Endodermal cell (in vitro differentiated cells): ENCODE measurements at regions not wholly inside any gene's neighbourhood (a gene's known extent, or its start where the extent isn't known, plus 50 kb on each side); places are given as distances from the start of the nearest gene placed in this dataset.
A peak's percentile ranks its signal among the peaks of the same experiment; 100 is the strongest.

Experiments used
- DNase-seq: peaks from one replicate; pipeline ENCODE4 v3.0.0-alpha.2; 2017
- H3K27ac ChIP-seq: 2 replicates; pipeline ENCODE4 v1.5.1; 2013; ENCODE audit warnings: mild to moderate bottlenecking, low read depth, low read length, moderate library complexity
- H3K27me3 ChIP-seq: 2 replicates; pipeline ENCODE4 v1.6.1; 2013; ENCODE audit warnings: mild to moderate bottlenecking, low read length, moderate library complexity; ENCODE audit not compliant: insufficient read depth, control insufficient read depth, poor library complexity, severe bottlenecking
- H3K36me3 ChIP-seq: 2 replicates; pipeline ENCODE4 v1.7.0; 2013; ENCODE audit warnings: mild to moderate bottlenecking, low read length, moderate library complexity; ENCODE audit not compliant: control insufficient read depth, insufficient read depth
- H3K4me1 ChIP-seq: one replicate; pipeline ENCODE4 v1.7.0; 2013; ENCODE audit warnings: low read length; ENCODE audit not compliant: control insufficient read depth, insufficient read depth
- H3K4me3 ChIP-seq: 2 replicates; pipeline ENCODE4 v1.5.1; 2013; ENCODE audit warnings: mild to moderate bottlenecking, low read length, moderate library complexity
- H3K9ac ChIP-seq: 2 replicates; pipeline ENCODE4 v1.6.1; 2013; ENCODE audit warnings: mild to moderate bottlenecking, low read length, moderate library complexity; ENCODE audit not compliant: poor library complexity, severe bottlenecking; ENCODE audit errors: extremely low read depth
- H3K9me3 ChIP-seq: 2 replicates; pipeline ENCODE4 v1.6.1; 2013; ENCODE audit warnings: mild to moderate bottlenecking, low read length, moderate library complexity; ENCODE audit not compliant: control insufficient read depth
- H3K27ac Mint-ChIP-seq: 2 replicates; pipeline ENCODE4 v1.8.0; 2020; ENCODE audit warnings: mixed read lengths
- H3K27me3 Mint-ChIP-seq: 2 replicates; pipeline ENCODE4 v1.8.0; 2021; ENCODE audit warnings: mild to moderate bottlenecking, mixed read lengths; ENCODE audit not compliant: insufficient read depth
- H3K36me3 Mint-ChIP-seq: 2 replicates; pipeline ENCODE4 v1.8.0; 2020; ENCODE audit warnings: low read depth, mixed read lengths
- H3K4me1 Mint-ChIP-seq: 2 replicates; pipeline ENCODE4 v1.8.0; 2020; ENCODE audit warnings: mixed read lengths
- H3K4me3 Mint-ChIP-seq: 2 replicates; pipeline ENCODE4 v1.8.0; 2020; ENCODE audit warnings: mild to moderate bottlenecking, moderate library complexity, mixed read lengths
- H3K9me3 Mint-ChIP-seq: 2 replicates; pipeline ENCODE4 v1.8.0; 2020; ENCODE audit warnings: mild to moderate bottlenecking, mixed read lengths
- WGBS, 2 experiments: methylation state at CpG; one replicate each; pipeline versions ENCODE4 v1.1.5 to v1.1.7; 2013; ENCODE audit warnings: missing lambda C conversion rate in 2 of 2, mixed read lengths in 1 of 2; ENCODE audit not compliant: insufficient coverage in 1 of 2, insufficient read length in 1 of 2; 5-methylcytosine and 5-hydroxymethylcytosine counted together
- TF ChIP-seq, protein P1 (sequence below): fragments of 200-600 bp; sonication (generic); conservative IDR thresholded peaks from 2 replicates; pipeline ENCODE4 v1.5.0; 2021; ENCODE audit warnings: antibody characterized with exemption, mild to moderate bottlenecking

DNA sequence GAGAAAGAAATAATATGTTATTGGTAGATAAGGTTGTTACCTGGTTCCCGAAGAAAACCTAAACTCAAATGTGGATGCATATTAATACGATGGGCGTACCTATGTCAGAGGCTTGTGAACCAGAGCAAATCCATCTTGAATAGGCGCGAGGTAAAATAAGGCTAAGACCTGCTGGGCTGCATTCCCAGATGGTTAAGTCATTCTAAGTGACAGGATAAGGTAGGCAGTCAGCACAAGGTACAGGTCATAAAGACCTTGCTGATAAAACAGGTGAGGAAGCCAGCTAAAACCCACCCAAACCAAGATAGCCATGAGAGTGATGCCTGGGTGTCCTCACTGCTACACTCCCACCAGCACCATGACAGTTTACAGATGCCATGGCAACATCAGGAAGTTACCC is 1400.1 kb downstream of the CDH8 start:
- Mint-ChIP-seq H3K27me3 (no peaks in the 10 kb centered on the region), H3K4me1 (peaks cover 21% of the 10 kb centered on the region), H3K36me3 (no peaks in the 10 kb centered on the region), H3K9me3 (peaks cover 14% of the 10 kb centered on the region), H3K27ac (peak overlapping the region; percentile 76), H3K4me3 (no peak overlapping the region)
- no peaks in the 10 kb centered on the region for H3K36me3 ChIP-seq
- peaks cover 12% of the 10 kb centered on the region for H3K4me1 ChIP-seq
- no peak overlapping the region for H3K27ac ChIP-seq
- TF ChIP-seq, protein P1, sequence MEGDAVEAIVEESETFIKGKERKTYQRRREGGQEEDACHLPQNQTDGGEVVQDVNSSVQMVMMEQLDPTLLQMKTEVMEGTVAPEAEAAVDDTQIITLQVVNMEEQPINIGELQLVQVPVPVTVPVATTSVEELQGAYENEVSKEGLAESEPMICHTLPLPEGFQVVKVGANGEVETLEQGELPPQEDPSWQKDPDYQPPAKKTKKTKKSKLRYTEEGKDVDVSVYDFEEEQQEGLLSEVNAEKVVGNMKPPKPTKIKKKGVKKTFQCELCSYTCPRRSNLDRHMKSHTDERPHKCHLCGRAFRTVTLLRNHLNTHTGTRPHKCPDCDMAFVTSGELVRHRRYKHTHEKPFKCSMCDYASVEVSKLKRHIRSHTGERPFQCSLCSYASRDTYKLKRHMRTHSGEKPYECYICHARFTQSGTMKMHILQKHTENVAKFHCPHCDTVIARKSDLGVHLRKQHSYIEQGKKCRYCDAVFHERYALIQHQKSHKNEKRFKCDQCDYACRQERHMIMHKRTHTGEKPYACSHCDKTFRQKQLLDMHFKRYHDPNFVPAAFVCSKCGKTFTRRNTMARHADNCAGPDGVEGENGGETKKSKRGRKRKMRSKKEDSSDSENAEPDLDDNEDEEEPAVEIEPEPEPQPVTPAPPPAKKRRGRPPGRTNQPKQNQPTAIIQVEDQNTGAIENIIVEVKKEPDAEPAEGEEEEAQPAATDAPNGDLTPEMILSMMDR, result no peak
- H3K4me3 ChIP-seq, result no peak overlapping the region
- DNase-seq, result peak; percentile 70
- no peaks in the 10 kb centered on the region for H3K27me3 ChIP-seq
- 86 to 89% methylated on average over 5 of the region's 5 CpGs for WGBS, 2 experiments
- no peak overlapping the region for H3K9ac ChIP-seq
- peaks cover 15% of the 10 kb centered on the region for H3K9me3 ChIP-seq

DNA sequence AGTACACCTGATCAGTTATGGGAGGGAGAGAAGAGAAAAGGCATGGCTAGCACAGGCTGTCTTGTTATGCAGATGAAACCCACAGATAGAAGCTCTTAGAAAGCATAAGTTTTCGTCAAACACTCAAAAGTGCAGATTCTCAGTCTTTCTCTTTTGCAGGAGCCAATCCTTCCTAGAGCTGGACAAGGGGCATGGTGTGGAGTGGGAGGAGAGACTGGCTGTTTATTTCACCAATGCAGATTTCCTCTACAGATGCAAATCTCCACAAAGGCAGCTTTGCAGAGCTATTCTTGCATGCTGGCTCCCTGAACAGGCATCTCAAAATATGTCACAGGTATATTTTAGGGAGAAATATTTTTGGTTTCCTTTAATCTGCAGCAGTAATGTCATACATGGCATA is 1400.7 kb downstream of the CDH8 start:
- Mint-ChIP-seq H3K4me3 (no peak overlapping the region), H3K27ac (no peak overlapping the region), H3K27me3 (no peaks in the 10 kb centered on the region), H3K9me3 (peaks cover 14% of the 10 kb centered on the region), H3K4me1 (peaks cover 21% of the 10 kb centered on the region), H3K36me3 (no peaks in the 10 kb centered on the region)
- H3K9ac ChIP-seq, result no peak overlapping the region
- H3K27ac ChIP-seq, result no peak overlapping the region
- peaks cover 12% of the 10 kb centered on the region for H3K4me1 ChIP-seq
- no peaks in the 10 kb centered on the region for H3K27me3 ChIP-seq
- peak; percentile 46 for DNase-seq
- TF ChIP-seq, protein P1, result no peak
- H3K4me3 ChIP-seq, result no peak overlapping the region
- no peaks in the 10 kb centered on the region for H3K36me3 ChIP-seq
- 70% methylated on average over 1 of the region's 1 CpG; no CpG with 5 or more reads in 1 of the 2 experiments for WGBS, 2 experiments
- H3K9me3 ChIP-seq, result peaks cover 15% of the 10 kb centered on the region

DNA sequence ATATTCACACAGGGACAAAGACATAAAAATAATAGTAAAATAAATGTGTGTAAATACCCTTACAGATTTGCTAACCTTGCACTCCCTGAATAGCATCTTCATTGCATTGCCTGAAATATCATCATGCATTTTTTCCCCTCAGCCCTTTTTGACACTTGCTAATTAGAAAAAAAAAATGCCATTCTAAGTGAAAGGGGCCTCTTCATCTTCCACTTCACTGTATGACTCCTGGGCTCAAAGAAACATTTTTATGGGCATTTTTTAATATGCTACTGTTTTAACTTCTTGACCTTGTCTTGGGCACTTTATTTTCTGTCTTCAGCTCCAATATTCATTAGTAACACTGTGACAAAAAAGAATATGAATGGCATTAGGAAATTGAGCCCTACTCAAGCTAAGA is 1424.4 kb downstream of the CDH8 start:
- Mint-ChIP-seq H3K9me3 (no peaks in the 10 kb centered on the region), H3K4me1 (no peaks in the 10 kb centered on the region), H3K36me3 (no peaks in the 10 kb centered on the region), H3K27ac (no peak overlapping the region), H3K4me3 (no peak overlapping the region), H3K27me3 (no peaks in the 10 kb centered on the region)
- H3K4me3 ChIP-seq, result no peak overlapping the region
- no peaks in the 10 kb centered on the region for H3K4me1 ChIP-seq
- H3K36me3 ChIP-seq, result no peaks in the 10 kb centered on the region
- no peaks in the 10 kb centered on the region for H3K9me3 ChIP-seq
- TF ChIP-seq, protein P1, result no peak
- no peak for DNase-seq
- H3K27ac ChIP-seq, result no peak overlapping the region
- H3K27me3 ChIP-seq, result no peaks in the 10 kb centered on the region
- no peak overlapping the region for H3K9ac ChIP-seq
